ENCODE measurements at regions not wholly inside any gene's neighbourhood (a gene's known extent, or its start where the extent isn't known, plus 50 kb on each side); places are given as distances from the start of the nearest gene placed in this dataset.

DNA sequence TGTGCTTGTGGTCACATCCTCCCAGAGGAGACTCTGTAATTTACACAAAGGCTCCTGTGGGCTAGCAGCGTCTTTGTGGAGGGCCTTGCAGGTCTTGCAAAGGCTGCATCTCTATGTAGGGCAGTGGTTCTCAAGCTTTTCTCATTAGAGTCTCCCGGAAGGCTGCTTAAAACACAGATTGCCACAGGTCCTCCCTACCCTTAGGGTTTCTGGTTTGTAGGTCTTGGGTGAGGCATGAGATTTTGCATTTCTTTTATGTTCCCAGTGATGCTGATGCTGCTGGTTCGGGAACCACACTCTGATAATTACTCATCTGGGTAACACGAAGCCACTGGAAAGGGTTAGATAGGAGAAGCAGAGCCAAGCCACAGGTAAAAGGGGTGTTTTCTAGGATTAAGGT is 151.3 kb upstream of the ZBED5 start:
- no peak for TF ChIP-seq NFRKB (IDR thresholded peaks at IDR 0.05)
- TF ChIP-seq, protein P1, sequence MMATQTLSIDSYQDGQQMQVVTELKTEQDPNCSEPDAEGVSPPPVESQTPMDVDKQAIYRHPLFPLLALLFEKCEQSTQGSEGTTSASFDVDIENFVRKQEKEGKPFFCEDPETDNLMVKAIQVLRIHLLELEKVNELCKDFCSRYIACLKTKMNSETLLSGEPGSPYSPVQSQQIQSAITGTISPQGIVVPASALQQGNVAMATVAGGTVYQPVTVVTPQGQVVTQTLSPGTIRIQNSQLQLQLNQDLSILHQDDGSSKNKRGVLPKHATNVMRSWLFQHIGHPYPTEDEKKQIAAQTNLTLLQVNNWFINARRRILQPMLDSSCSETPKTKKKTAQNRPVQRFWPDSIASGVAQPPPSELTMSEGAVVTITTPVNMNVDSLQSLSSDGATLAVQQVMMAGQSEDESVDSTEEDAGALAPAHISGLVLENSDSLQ (IDR thresholded peaks at IDR 0.05), result no peak
- no peak for TF ChIP-seq FOXM1 (IDR thresholded peaks at IDR 0.05; ENCODE audit: borderline replicate concordance)
